H9 (cell line): ENCODE measurements at regions not wholly inside any gene's neighbourhood (a gene's known extent, or its start where the extent isn't known, plus 50 kb on each side); places are given as distances from the start of the nearest gene placed in this dataset.

Experiments used
- DNase-seq: peaks from one replicate; pipeline ENCODE4 v3.0.0-alpha.2; 2017
- H2AFZ ChIP-seq: one replicate; pipeline ENCODE4 v1.6.1; 2013; ENCODE audit warnings: mild to moderate bottlenecking, low read length, control low read depth, moderate library complexity
- H2AK5ac ChIP-seq: 2 replicates; pipeline ENCODE4 v1.6.1; 2013; ENCODE audit warnings: low read length, control low read depth, mixed read lengths; ENCODE audit not compliant: insufficient read length
- H2BK120ac ChIP-seq: one replicate; pipeline ENCODE4 v1.6.1; 2013; ENCODE audit warnings: low read depth, mild to moderate bottlenecking, low read length, control low read depth, inconsistent platforms; ENCODE audit not compliant: poor library complexity, severe bottlenecking
- H2BK12ac ChIP-seq: 2 replicates; pipeline ENCODE4 v1.6.1; 2013; ENCODE audit warnings: low read length, control low read depth, mixed read lengths, low read depth; ENCODE audit not compliant: insufficient read length
- H2BK15ac ChIP-seq: 2 replicates; pipeline ENCODE4 v1.6.1; 2013; ENCODE audit warnings: low read depth, low read length, control low read depth
- H2BK20ac ChIP-seq: one replicate; pipeline ENCODE4 v1.6.1; 2013; ENCODE audit warnings: low read depth, mild to moderate bottlenecking, low read length, control low read depth, inconsistent platforms; ENCODE audit not compliant: poor library complexity, severe bottlenecking
- H2BK5ac ChIP-seq: 2 replicates; pipeline ENCODE4 v1.6.1; 2013; ENCODE audit warnings: low read length, control low read depth, mixed read lengths; ENCODE audit not compliant: insufficient read length
- H3K14ac ChIP-seq: 2 replicates; pipeline ENCODE4 v1.6.1; 2013; ENCODE audit warnings: low read length, control low read depth; ENCODE audit not compliant: insufficient read depth
- H3K18ac ChIP-seq: 2 replicates; pipeline ENCODE4 v1.6.1; 2013; ENCODE audit warnings: low read depth, mild to moderate bottlenecking, mixed read lengths, low read length, control low read depth; ENCODE audit not compliant: insufficient read length
- H3K23ac ChIP-seq: 2 replicates; pipeline ENCODE4 v1.6.1; 2013; ENCODE audit warnings: low read length, control low read depth, mixed read lengths, low read depth; ENCODE audit not compliant: insufficient read length
- H3K23me2 ChIP-seq: 2 replicates; pipeline ENCODE4 v1.6.1; 2013; ENCODE audit warnings: low read depth, mild to moderate bottlenecking, mixed read lengths, low read length, control low read depth; ENCODE audit not compliant: insufficient read length, poor library complexity, severe bottlenecking
- H3K27ac ChIP-seq: 2 replicates; pipeline ENCODE4 v1.5.1; 2013; ENCODE audit warnings: low read length, control low read depth, mixed read lengths, low read depth; ENCODE audit not compliant: insufficient read length
- H3K27me3 ChIP-seq: 2 replicates; pipeline ENCODE4 v1.6.1; 2013; ENCODE audit warnings: low read length, control low read depth, inconsistent platforms; ENCODE audit not compliant: insufficient read depth
- H3K4ac ChIP-seq: 2 replicates; pipeline ENCODE4 v1.6.1; 2013; ENCODE audit warnings: low read depth, mild to moderate bottlenecking, control low read depth, inconsistent platforms, low read length, moderate library complexity
- H3K4me1 ChIP-seq: 2 replicates; pipeline ENCODE4 v1.6.1; 2013; ENCODE audit warnings: low read length, control low read depth, inconsistent platforms; ENCODE audit not compliant: insufficient read depth
- H3K4me2 ChIP-seq: 2 replicates; pipeline ENCODE4 v1.6.1; 2013; ENCODE audit warnings: low read length, control low read depth, mixed read lengths; ENCODE audit not compliant: insufficient read length, insufficient read depth
- H3K56ac ChIP-seq: 2 replicates; pipeline ENCODE4 v1.6.1; 2013; ENCODE audit warnings: low read depth, mild to moderate bottlenecking, mixed read lengths, low read length, control low read depth; ENCODE audit not compliant: insufficient read length
- H3K79me1 ChIP-seq: 2 replicates; pipeline ENCODE4 v1.6.1; 2013; ENCODE audit warnings: low read depth, mild to moderate bottlenecking, moderate library complexity, low read length, control low read depth, inconsistent platforms; ENCODE audit not compliant: insufficient read depth, poor library complexity, severe bottlenecking
- H3K79me2 ChIP-seq: 2 replicates; pipeline ENCODE4 v1.6.1; 2013; ENCODE audit warnings: low read length, control low read depth, inconsistent platforms; ENCODE audit not compliant: insufficient read depth
- H3K9ac ChIP-seq: 2 replicates; pipeline ENCODE4 v1.6.1; 2013; ENCODE audit warnings: low read length, control low read depth, mixed read lengths; ENCODE audit not compliant: insufficient read length; ENCODE audit errors: extremely low read depth
- H3K9me3 ChIP-seq: one replicate; pipeline ENCODE4 v1.6.1; 2013; ENCODE audit warnings: low read depth, low read length, inconsistent platforms; ENCODE audit not compliant: control insufficient read depth
- H3T11ph ChIP-seq: one replicate; pipeline ENCODE4 v1.6.1; 2013; ENCODE audit warnings: mild to moderate bottlenecking, low read length, control low read depth, inconsistent platforms
- H4K20me1 ChIP-seq: one replicate; pipeline ENCODE4 v1.6.1; 2013; ENCODE audit not compliant: control insufficient read depth, insufficient read length, insufficient read depth
- H4K5ac ChIP-seq: 2 replicates; pipeline ENCODE4 v1.6.1; 2013; ENCODE audit warnings: low read depth, mild to moderate bottlenecking, mixed read lengths, low read length, control low read depth; ENCODE audit not compliant: insufficient read length
- H4K8ac ChIP-seq: replicated peaks from 2 replicates; pipeline ENCODE4 v1.6.1; 2013; ENCODE audit warnings: low read length, control low read depth, mixed read lengths, low read depth; ENCODE audit not compliant: insufficient read length
- H4K91ac ChIP-seq: 2 replicates; pipeline ENCODE4 v1.6.1; 2013; ENCODE audit warnings: low read depth, mild to moderate bottlenecking, moderate library complexity, mixed read lengths, low read length, control low read depth; ENCODE audit not compliant: insufficient read length
- H3K27ac Mint-ChIP-seq, 3 experiments: 2 replicates in 2 of 3; 3 replicates in 1 of 3; pipeline ENCODE4 v1.8.0; 2020 to 2021; ENCODE audit warnings: mixed read lengths in 3 of 3, mild to moderate bottlenecking in 1 of 3, moderate library complexity in 1 of 3
- H3K27me3 Mint-ChIP-seq: 2 replicates; pipeline ENCODE4 v1.8.0; 2021; ENCODE audit warnings: low read depth, mild to moderate bottlenecking, moderate library complexity, mixed read lengths
- H3K36me3 Mint-ChIP-seq, 3 experiments: 2 replicates in 2 of 3; 3 replicates in 1 of 3; pipeline ENCODE4 v1.8.0; 2020 to 2021; ENCODE audit warnings: low read depth in 3 of 3, mixed read lengths in 3 of 3; ENCODE audit not compliant: insufficient read depth in 1 of 3
- H3K4me1 Mint-ChIP-seq, 2 experiments: 2 replicates each; pipeline ENCODE4 v1.8.0; 2020; ENCODE audit warnings: mixed read lengths in 2 of 2
- H3K4me3 Mint-ChIP-seq, 2 experiments: 2 replicates in 1 of 2; 3 replicates in 1 of 2; pipeline ENCODE4 v1.8.0; 2020 to 2021; ENCODE audit warnings: mild to moderate bottlenecking in 2 of 2, mixed read lengths in 2 of 2, moderate library complexity in 1 of 2
- H3K9me3 Mint-ChIP-seq, 2 experiments: 2 replicates in 1 of 2; 3 replicates in 1 of 2; pipeline ENCODE4 v1.8.0; 2020; ENCODE audit warnings: mild to moderate bottlenecking in 2 of 2, mixed read lengths in 2 of 2, moderate library complexity in 1 of 2
- WGBS: extraction: QIAGEN DNeasy Blood & Tissue Kit; methylation state at CpG from one replicate; pipeline ENCODE4 v1.1.7; 2013; ENCODE audit warnings: missing lambda C conversion rate, low lambda C conversion rate, mixed read lengths; ENCODE audit not compliant: insufficient read length; ENCODE audit errors: extremely low coverage; 5-methylcytosine and 5-hydroxymethylcytosine counted together
- TF ChIP-seq, protein P1 (sequence below): fragments of 200-600 bp; sonication (generic); conservative IDR thresholded peaks from 3 replicates; pipeline ENCODE4 v1.8.0; 2021; ENCODE audit warnings: antibody characterized with exemption, mild to moderate bottlenecking

DNA sequence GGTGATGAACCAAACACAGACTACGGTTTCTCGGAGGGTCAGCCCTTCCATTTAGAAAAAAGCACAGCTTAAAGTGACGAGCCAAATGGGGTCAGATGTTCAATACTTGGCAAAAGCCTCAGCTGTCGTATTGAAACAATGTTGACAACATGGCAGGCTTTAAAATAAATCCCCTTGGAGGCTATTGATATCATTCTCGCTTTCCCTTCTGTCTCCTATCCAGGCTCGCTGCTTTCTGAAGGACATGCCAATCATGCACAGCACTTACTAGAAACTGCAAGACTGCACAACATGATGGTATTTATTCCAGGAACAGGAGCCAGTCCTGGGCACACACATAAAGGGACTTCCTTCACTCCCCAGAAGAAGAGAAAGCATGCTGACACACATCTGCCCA is 137.9 kb downstream of the SLC7A11 start:
- peaks cover 14 to 15% of the 10 kb centered on the region in 2 experiments for H3K4me1 Mint-ChIP-seq
- H3K4me3 Mint-ChIP-seq: no peak overlapping the region

More for the DNA sequence above, 137.9 kb downstream of the SLC7A11 start:
- TF ChIP-seq, protein P1, sequence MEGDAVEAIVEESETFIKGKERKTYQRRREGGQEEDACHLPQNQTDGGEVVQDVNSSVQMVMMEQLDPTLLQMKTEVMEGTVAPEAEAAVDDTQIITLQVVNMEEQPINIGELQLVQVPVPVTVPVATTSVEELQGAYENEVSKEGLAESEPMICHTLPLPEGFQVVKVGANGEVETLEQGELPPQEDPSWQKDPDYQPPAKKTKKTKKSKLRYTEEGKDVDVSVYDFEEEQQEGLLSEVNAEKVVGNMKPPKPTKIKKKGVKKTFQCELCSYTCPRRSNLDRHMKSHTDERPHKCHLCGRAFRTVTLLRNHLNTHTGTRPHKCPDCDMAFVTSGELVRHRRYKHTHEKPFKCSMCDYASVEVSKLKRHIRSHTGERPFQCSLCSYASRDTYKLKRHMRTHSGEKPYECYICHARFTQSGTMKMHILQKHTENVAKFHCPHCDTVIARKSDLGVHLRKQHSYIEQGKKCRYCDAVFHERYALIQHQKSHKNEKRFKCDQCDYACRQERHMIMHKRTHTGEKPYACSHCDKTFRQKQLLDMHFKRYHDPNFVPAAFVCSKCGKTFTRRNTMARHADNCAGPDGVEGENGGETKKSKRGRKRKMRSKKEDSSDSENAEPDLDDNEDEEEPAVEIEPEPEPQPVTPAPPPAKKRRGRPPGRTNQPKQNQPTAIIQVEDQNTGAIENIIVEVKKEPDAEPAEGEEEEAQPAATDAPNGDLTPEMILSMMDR: no peak
- Histone ChIP-seq H3K23ac (no peak overlapping the region), H2BK12ac (no peak overlapping the region), H4K91ac (no peak overlapping the region), H3K4me2 (no peak overlapping the region), H2BK5ac (no peak overlapping the region), H3K4me1 (no peaks in the 10 kb centered on the region), H3K18ac (no peak overlapping the region), H3K79me2 (no peaks in the 10 kb centered on the region), H2BK15ac (no peak overlapping the region), H3K23me2 (no peaks in the 10 kb centered on the region), H2BK120ac (no peak overlapping the region), H3K9ac (no peak overlapping the region), H3K27me3 (no peaks in the 10 kb centered on the region), H3K79me1 (no peaks in the 10 kb centered on the region), H4K8ac (no peak overlapping the region), H3K56ac (no peak overlapping the region), H2AFZ (peak overlapping the region; percentile 29), H3T11ph (no peak overlapping the region), H4K5ac (no peak overlapping the region), H3K27ac (no peak overlapping the region), H3K9me3 (peaks cover 9% of the 10 kb centered on the region), H4K20me1 (no peaks in the 10 kb centered on the region), H2AK5ac (no peak overlapping the region), H3K4ac (no peak overlapping the region), H3K14ac (no peak overlapping the region), H2BK20ac (no peak overlapping the region)
- Mint-ChIP-seq H3K27ac (no peak overlapping the region), H3K9me3 (peaks cover 14 to 15% of the 10 kb centered on the region in 2 experiments), H3K27me3 (no peaks in the 10 kb centered on the region), H3K36me3 (peaks cover 10 to 21% (median 16%) of the 10 kb centered on the region in 3 experiments)
- no CpG with 5 or more reads among the region's 6 CpGs for WGBS
- DNase-seq: no peak
